ENCODE measurements at regions not wholly inside any gene's neighbourhood (a gene's known extent, or its start where the extent isn't known, plus 50 kb on each side); places are given as distances from the start of the nearest gene placed in this dataset.

- TF ChIP-seq CTCF (IDR thresholded peaks at IDR 0.05; ENCODE audit: control extremely low read depth, extremely low read depth, low read depth, missing control alignments) = no peak
- CTCF ChIA-PET = no interaction called here
- DNase-seq (ENCODE audit: extremely low spot score) = no peak
- POLR2A ChIA-PET = no interaction called here
Measured at GRCh38 chr18:70673831-70674230, 385.0 kb downstream of the SOCS6 start.

DNA sequence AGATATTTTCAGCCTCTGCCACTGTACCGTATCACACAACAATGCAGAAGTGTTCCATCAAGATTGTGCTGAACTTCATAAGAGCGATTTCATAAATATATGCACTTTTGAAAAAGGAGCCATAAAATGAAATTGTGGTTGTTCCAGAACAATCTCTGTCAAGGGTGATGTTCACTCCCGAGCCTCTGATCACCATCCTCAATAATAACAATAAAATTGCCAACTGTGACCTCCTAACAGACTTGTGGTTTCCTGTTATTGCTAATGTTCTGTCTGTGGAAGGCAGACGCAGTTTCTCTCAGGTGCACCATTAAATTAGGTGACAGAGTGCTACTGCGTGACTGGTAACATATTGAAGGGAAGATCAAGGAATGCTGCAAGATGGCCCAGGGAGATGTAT lies 383.7 kb downstream of the SOCS6 start:
- POLR2A ChIA-PET = no interaction called here
- TF ChIP-seq CTCF (IDR thresholded peaks at IDR 0.05; ENCODE audit: control extremely low read depth, extremely low read depth, low read depth, missing control alignments) = no peak
- no peak for DNase-seq (ENCODE audit: extremely low spot score)
- CTCF ChIA-PET = no interaction called here

DNA sequence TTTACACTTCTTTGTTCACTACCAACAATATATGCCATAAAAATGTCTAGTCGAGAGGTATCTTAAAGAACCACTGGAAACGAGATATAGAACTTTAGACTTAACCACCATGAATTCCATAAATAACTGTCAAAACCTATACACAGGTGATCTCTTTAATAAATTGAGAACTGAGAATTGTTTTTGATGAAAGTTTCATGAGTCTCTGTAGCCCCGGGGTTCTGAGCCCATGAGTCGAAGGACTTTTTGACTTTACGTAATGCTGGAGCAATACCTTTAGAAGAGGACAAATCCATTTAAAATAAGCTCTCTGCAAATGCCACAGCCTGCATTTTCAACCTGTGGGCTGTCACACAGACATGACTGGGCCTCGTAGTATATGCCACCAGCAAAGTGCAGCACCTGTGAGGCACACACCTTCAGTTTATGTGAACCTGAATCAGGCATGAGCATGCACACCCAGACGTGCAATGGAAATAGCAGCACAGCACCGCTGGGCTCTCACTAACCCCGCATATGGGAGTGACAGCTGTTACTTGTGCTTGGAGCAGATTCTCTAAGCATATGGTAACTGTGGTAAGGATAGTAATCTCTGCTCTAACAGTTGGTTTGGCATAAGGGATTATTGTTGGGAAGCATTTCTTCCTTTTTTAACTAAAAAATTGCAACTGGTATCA lies 383.2 kb downstream of the SOCS6 start:
- ChIA-PET POLR2A (no interaction called here), CTCF (interaction anchor here (0.8 kb wide), 1 partner anchor 26 kb away, joined by 3 read pairs; no protein-coding TSS in a partner anchor)
- DNase-seq (ENCODE audit: extremely low spot score) = no peak
- no peak for TF ChIP-seq CTCF (IDR thresholded peaks at IDR 0.05; ENCODE audit: control extremely low read depth, extremely low read depth, low read depth, missing control alignments)

- ChIA-PET CTCF (no interaction called here), POLR2A (no interaction called here)
- no peak for TF ChIP-seq CTCF (IDR thresholded peaks at IDR 0.05; ENCODE audit: control extremely low read depth, extremely low read depth, low read depth, missing control alignments)
- DNase-seq (ENCODE audit: extremely low spot score) = no peak
Measured at GRCh38 chr18:70666936-70667335, 378.1 kb downstream of the SOCS6 start.

GRCh38 chr18:70663141-70663540 lies 374.3 kb downstream of the SOCS6 start:
- TF ChIP-seq CTCF (IDR thresholded peaks at IDR 0.05; ENCODE audit: control extremely low read depth, extremely low read depth, low read depth, missing control alignments) = no peak
- no peak for DNase-seq (ENCODE audit: extremely low spot score)
- ChIA-PET CTCF (interaction anchor here (2.3 kb wide), 1 partner anchor 14 kb away, joined by 5 read pairs; no protein-coding TSS in a partner anchor), POLR2A (no interaction called here)

DNA sequence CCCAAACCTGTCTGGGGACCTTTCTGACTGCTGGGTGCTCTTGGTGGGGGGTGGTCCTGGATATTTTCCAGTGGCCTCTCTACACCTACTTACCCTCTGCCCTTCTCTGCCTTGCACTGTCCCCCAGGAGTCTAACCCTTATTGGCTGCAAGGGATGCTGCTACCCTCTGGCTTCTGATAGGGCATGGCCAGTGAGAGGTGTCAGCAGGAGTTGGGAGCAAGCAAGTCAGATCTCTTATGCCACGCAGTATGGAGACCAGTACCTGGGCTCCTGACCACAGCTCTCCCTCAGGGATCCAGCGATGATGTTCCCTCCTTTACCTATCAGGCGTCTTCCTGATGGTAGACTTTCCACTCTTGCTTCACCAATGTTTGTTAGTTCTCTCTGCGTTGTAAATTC lies 373.7 kb downstream of the SOCS6 start:
- CTCF ChIA-PET = no interaction called here
- DNase-seq (ENCODE audit: extremely low spot score) = no peak
- no peak for TF ChIP-seq CTCF (IDR thresholded peaks at IDR 0.05; ENCODE audit: control extremely low read depth, extremely low read depth, low read depth, missing control alignments)
- POLR2A ChIA-PET = no interaction called here

Measured in GM10248 (cell line).